WTC11 (cell line): ENCODE measurements at regions not wholly inside any gene's neighbourhood (a gene's known extent, or its start where the extent isn't known, plus 50 kb on each side); places are given as distances from the start of the nearest gene placed in this dataset.

Experiments used
- ATAC-seq: fragments of 200-7000 bp; cut with Tn5 transposase; 2 replicates; pipeline ENCODE4 v1.10.0; 2021; ENCODE audit warnings: mild to moderate bottlenecking, moderate library complexity
- CTCF ChIA-PET: fragments of 300-600 bp; sonication (Branson Sonifier 250); formaldehyde crosslinking; loops from one replicate; lab custom pipeline; 2021; ENCODE audit warnings: antibody characterized with exemption; lab: Charles Lee
- POLR2A ChIA-PET: fragments of 350-600 bp; sonication (Branson Sonifier 250); formaldehyde crosslinking; loops from one replicate; lab custom pipeline; 2021; ENCODE audit warnings: antibody characterized with exemption; lab: Charles Lee
- DNase-seq: peaks from one replicate; pipeline ENCODE4 v3.0.0; 2021; ENCODE audit warnings: low spot score
- H3K27ac Mint-ChIP-seq: 2 replicates; pipeline ENCODE4 v1.8.0; 2021; ENCODE audit warnings: mixed read lengths
- H3K27me3 Mint-ChIP-seq: 2 replicates; pipeline ENCODE4 v1.8.0; 2021; ENCODE audit warnings: low read depth, mild to moderate bottlenecking, moderate library complexity, mixed read lengths
- H3K36me3 Mint-ChIP-seq: 2 replicates; pipeline ENCODE4 v1.8.0; 2021; ENCODE audit warnings: mixed read lengths
- H3K4me1 Mint-ChIP-seq: 2 replicates; pipeline ENCODE4 v1.8.0; 2022; ENCODE audit warnings: mixed read lengths
- H3K4me3 Mint-ChIP-seq: 2 replicates; pipeline ENCODE4 v1.8.0; 2021; ENCODE audit warnings: mild to moderate bottlenecking, moderate library complexity, mixed read lengths
- H3K9me3 Mint-ChIP-seq: 2 replicates; pipeline ENCODE4 v1.8.0; 2021; ENCODE audit warnings: mixed read lengths
- ATF1 ChIP-seq: sonication (generic); formaldehyde crosslinking; IDR thresholded peaks from 2 replicates; pipeline ENCODE4 v1.8.1; 2023; ENCODE audit warnings: mild to moderate bottlenecking, moderate library complexity, missing genetic modification reagents
- CREB1 ChIP-seq: sonication (generic); formaldehyde crosslinking; IDR thresholded peaks from 2 replicates; pipeline ENCODE4 v1.8.0; 2023; ENCODE audit warnings: mild to moderate bottlenecking, missing genetic modification reagents
- CREM ChIP-seq: sonication (generic); formaldehyde crosslinking; IDR thresholded peaks from 2 replicates; pipeline ENCODE4 v1.8.1; 2022; ENCODE audit warnings: mild to moderate bottlenecking, missing genetic modification reagents, moderate library complexity
- CTCF ChIP-seq: fragments of 200-600 bp; IDR thresholded peaks from 2 replicates; pipeline ENCODE4 v1.8.0; 2022; ENCODE audit warnings: antibody characterized with exemption
- EMX1 ChIP-seq: fragments of 250-450 bp; sonication (Bioruptor Pico); IDR thresholded peaks from 2 replicates; pipeline ENCODE4 v1.8.0; 2021; ENCODE audit warnings: mild to moderate bottlenecking
- HMGA2 ChIP-seq: fragments of 250-450 bp; sonication (Bioruptor Pico); IDR thresholded peaks from 2 replicates; pipeline ENCODE4 v1.4.0; 2021; ENCODE audit warnings: mild to moderate bottlenecking, moderate library complexity
- MXD4 ChIP-seq: fragments of 250-450 bp; sonication (Bioruptor Pico); IDR thresholded peaks from 2 replicates; pipeline ENCODE4 v1.8.0; 2021; ENCODE audit warnings: mild to moderate bottlenecking, moderate library complexity, borderline replicate concordance
- MYBL2 ChIP-seq: sonication (generic); formaldehyde crosslinking; IDR thresholded peaks from 2 replicates; pipeline ENCODE4 v1.8.1; 2023; ENCODE audit warnings: mild to moderate bottlenecking, moderate library complexity, missing genetic modification reagents
- NR1H2 ChIP-seq: sonication (generic); formaldehyde crosslinking; IDR thresholded peaks from 2 replicates; pipeline ENCODE4 v1.9.0; 2021; ENCODE audit warnings: mild to moderate bottlenecking, moderate library complexity, missing genetic modification reagents
- SMAD3 ChIP-seq: sonication (generic); formaldehyde crosslinking; IDR thresholded peaks from 2 replicates; pipeline ENCODE4 v1.8.0; 2022; ENCODE audit warnings: missing genetic modification reagents, mild to moderate bottlenecking, borderline replicate concordance
- SP1 ChIP-seq: sonication (generic); formaldehyde crosslinking; conservative IDR thresholded peaks from 2 replicates; pipeline ENCODE4 v1.8.1; 2022; ENCODE audit warnings: missing genetic modification reagents
- STAT6 ChIP-seq: sonication (generic); formaldehyde crosslinking; conservative IDR thresholded peaks from 2 replicates; pipeline ENCODE4 v1.8.1; 2023; ENCODE audit warnings: mild to moderate bottlenecking, low read depth, missing genetic modification reagents, moderate library complexity
- TEAD1 ChIP-seq: sonication (generic); formaldehyde crosslinking; IDR thresholded peaks from 2 replicates; pipeline ENCODE4 v1.8.0; 2022; ENCODE audit warnings: mild to moderate bottlenecking, missing genetic modification reagents
- ZBTB21 ChIP-seq: sonication (generic); formaldehyde crosslinking; IDR thresholded peaks from 2 replicates; pipeline ENCODE4 v1.8.1; 2023; ENCODE audit warnings: mild to moderate bottlenecking, missing genetic modification reagents, borderline replicate concordance
- TF ChIP-seq, protein P1 (sequence below): sonication (generic); formaldehyde crosslinking; IDR thresholded peaks from 2 replicates; pipeline ENCODE4 v1.8.0; 2022; ENCODE audit warnings: mild to moderate bottlenecking, missing genetic modification reagents
- TF ChIP-seq, protein P2 (sequence below): sonication (generic); formaldehyde crosslinking; IDR thresholded peaks from 2 replicates; pipeline ENCODE4 v1.8.1; 2022; ENCODE audit warnings: low read depth, missing genetic modification reagents, borderline replicate concordance
- TF ChIP-seq, protein P3 (sequence below): sonication (generic); formaldehyde crosslinking; IDR thresholded peaks from 2 replicates; pipeline ENCODE4 v1.8.1; 2023; ENCODE audit warnings: mild to moderate bottlenecking, missing genetic modification reagents, moderate library complexity
- TF ChIP-seq, protein P4 (sequence below): fragments of 250-450 bp; sonication (Bioruptor Pico); conservative IDR thresholded peaks from 2 replicates; pipeline ENCODE4 v1.9.0; 2021; ENCODE audit warnings: mild to moderate bottlenecking
- TF ChIP-seq, protein P5 (sequence below): sonication (generic); formaldehyde crosslinking; IDR thresholded peaks from 2 replicates; pipeline ENCODE4 v1.8.0; 2023; ENCODE audit warnings: missing genetic modification reagents

DNA sequence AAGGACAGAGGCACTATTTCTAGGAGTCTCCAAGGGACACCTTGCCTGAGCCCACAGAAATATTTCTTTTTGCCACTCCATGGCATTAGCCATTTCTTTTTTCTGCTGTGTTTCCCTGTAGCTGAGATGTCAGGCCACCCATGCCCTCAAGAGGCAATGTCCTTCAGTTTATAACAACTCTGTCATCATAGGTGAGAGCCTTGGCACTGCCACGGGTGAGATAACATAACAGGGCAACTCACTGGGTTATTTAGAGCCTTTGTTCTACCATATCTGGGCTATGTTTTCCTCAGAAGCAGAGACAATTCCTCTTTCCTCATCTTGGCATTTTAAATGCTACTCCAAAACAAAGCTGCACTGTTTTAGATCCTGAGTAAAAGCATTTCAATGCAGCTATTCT, 99.9 kb upstream of the MAOA start (continued):
- no peak for TF ChIP-seq EMX1 (CRISPR knock-in tag)
- TF ChIP-seq, protein P1, sequence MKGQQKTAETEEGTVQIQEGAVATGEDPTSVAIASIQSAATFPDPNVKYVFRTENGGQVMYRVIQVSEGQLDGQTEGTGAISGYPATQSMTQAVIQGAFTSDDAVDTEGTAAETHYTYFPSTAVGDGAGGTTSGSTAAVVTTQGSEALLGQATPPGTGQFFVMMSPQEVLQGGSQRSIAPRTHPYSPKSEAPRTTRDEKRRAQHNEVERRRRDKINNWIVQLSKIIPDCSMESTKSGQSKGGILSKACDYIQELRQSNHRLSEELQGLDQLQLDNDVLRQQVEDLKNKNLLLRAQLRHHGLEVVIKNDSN, result no peak
- TF ChIP-seq, all 79 proteins: peak for 0

- no peak overlapping the region for H3K27ac Mint-ChIP-seq
- POLR2A ChIA-PET, result interaction anchor here (0.7 kb wide), 1 partner anchor 72 kb away, joined by 3 read pairs; no protein-coding TSS in a partner anchor
- H3K9me3 Mint-ChIP-seq, result 0 out of 2 replicates have a peak, but pooled peaks cover 6% of the 10 kb centered on the region
Measured at GRCh38 chrX:43557792-43558191, 98.3 kb upstream of the MAOA start.

DNA sequence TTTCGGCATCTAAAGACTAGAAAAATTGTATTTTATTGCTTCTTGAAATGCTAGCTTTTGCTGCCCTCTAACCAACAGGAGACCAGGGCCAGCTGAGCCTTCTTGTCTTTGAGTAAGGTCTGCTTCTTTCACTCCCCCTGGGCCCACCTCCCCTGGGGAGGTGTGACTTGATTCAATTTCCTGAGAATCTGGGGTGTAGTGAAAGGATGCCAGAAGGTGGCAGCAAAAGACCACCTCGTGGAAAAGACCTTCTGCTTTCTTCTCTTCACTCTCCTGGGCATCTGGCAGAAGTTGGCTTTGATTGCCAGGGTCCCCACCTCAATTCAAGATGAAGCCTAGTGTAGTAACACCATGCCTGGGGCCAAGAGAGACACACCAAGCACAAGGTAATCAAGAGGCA, 96.5 kb upstream of the MAOA start:
- peaks cover 3% of the 10 kb centered on the region for H3K36me3 Mint-ChIP-seq
- DNase-seq (peak; percentile 52), ATAC-seq (peak; percentile 63)
- peaks cover 27% of the 10 kb centered on the region for H3K4me1 Mint-ChIP-seq
- no peak overlapping the region for H3K4me3 Mint-ChIP-seq
- POLR2A ChIA-PET, result interaction anchor here (0.6 kb wide), 3 partner anchors 181 to 1885 kb away, joined by 3 read pairs; no protein-coding TSS in a partner anchor
- H3K27ac Mint-ChIP-seq, result no peak overlapping the region
- 0 out of 2 replicates have a peak, but pooled peaks cover 10% of the 10 kb centered on the region for H3K9me3 Mint-ChIP-seq
- TF ChIP-seq MXD4 (CRISPR knock-in tag), result no peak
- 0 out of 2 replicates have a peak, but pooled peaks have one; percentile 26 for TF ChIP-seq CTCF
- no peak for TF ChIP-seq HMGA2
- TF ChIP-seq SP1 (CRISPR knock-in tag), result no peak
- no peak for TF ChIP-seq STAT6 (CRISPR knock-in tag)
- TF ChIP-seq, protein P2, sequence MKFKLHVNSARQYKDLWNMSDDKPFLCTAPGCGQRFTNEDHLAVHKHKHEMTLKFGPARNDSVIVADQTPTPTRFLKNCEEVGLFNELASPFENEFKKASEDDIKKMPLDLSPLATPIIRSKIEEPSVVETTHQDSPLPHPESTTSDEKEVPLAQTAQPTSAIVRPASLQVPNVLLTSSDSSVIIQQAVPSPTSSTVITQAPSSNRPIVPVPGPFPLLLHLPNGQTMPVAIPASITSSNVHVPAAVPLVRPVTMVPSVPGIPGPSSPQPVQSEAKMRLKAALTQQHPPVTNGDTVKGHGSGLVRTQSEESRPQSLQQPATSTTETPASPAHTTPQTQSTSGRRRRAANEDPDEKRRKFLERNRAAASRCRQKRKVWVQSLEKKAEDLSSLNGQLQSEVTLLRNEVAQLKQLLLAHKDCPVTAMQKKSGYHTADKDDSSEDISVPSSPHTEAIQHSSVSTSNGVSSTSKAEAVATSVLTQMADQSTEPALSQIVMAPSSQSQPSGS (CRISPR knock-in tag), result no peak
- H3K27me3 Mint-ChIP-seq, result no peaks in the 10 kb centered on the region
- CTCF ChIA-PET, result interaction anchor here (0.6 to 0.7 kb wide), 6 partner anchors 8 to 837 kb away, joined by 3 to 6 read pairs (median 4); no protein-coding TSS in a partner anchor

More at GRCh38 chrX:43557792-43558191, 98.3 kb upstream of the MAOA start:
- no peak overlapping the region for H3K4me3 Mint-ChIP-seq
- no peaks in the 10 kb centered on the region for H3K27me3 Mint-ChIP-seq
- DNase-seq, result peak; percentile 21
- TF ChIP-seq ATF1 (CRISPR knock-in tag), result no peak
- TF ChIP-seq CREM (CRISPR knock-in tag), result no peak
- no peak for TF ChIP-seq TEAD1 (CRISPR knock-in tag)
- no peak for TF ChIP-seq NR1H2
- TF ChIP-seq, protein P3, sequence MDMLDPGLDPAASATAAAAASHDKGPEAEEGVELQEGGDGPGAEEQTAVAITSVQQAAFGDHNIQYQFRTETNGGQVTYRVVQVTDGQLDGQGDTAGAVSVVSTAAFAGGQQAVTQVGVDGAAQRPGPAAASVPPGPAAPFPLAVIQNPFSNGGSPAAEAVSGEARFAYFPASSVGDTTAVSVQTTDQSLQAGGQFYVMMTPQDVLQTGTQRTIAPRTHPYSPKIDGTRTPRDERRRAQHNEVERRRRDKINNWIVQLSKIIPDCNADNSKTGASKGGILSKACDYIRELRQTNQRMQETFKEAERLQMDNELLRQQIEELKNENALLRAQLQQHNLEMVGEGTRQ (CRISPR knock-in tag), result no peak
- TF ChIP-seq, protein P4, sequence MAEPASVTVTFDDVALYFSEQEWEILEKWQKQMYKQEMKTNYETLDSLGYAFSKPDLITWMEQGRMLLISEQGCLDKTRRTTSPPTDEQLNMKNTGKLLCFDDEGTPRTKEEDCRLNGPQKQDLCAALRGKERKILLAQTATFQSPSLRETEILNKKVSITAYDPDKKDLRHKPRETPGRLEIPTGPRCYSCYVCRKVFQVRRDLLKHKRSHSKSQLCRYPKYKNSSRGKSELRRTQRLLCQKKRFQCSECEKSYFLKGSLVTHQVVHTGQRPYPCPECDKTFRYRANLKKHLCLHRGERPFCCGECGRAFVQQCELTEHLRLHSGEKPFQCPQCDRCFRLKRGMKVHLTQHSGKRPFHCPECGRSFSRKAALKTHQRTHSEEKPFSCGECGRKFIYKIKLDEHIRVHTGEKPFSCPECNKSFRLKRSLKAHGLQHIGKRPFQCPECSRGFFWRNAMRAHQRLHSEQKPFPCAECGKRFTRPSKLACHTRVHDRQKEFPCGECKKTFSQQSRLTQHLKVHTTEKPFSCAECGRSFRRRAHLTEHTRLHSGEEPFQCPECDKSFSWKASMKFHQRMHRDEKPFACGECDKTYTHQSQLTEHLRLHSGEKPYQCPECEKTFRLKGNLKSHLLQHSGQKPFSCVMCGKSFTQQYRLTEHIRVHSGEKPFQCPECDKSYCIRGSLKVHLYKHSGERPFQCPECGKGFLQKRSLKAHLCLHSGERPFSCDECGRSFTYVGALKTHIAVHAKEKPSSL (CRISPR knock-in tag), result no peak
- TF ChIP-seq MYBL2 (CRISPR knock-in tag), result no peak
- TF ChIP-seq, protein P5, sequence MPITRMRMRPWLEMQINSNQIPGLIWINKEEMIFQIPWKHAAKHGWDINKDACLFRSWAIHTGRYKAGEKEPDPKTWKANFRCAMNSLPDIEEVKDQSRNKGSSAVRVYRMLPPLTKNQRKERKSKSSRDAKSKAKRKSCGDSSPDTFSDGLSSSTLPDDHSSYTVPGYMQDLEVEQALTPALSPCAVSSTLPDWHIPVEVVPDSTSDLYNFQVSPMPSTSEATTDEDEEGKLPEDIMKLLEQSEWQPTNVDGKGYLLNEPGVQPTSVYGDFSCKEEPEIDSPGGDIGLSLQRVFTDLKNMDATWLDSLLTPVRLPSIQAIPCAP (CRISPR knock-in tag), result no peak
- TF ChIP-seq SMAD3 (CRISPR knock-in tag), result no peak
- no peak for TF ChIP-seq CREB1
- TF ChIP-seq ZBTB21 (CRISPR knock-in tag), result no peak
- peaks cover 5% of the 10 kb centered on the region; the same call in 1 of the 2 replicates for H3K36me3 Mint-ChIP-seq
- peaks cover 33% of the 10 kb centered on the region for H3K4me1 Mint-ChIP-seq
- CTCF ChIA-PET, result interaction anchor here (2.5 kb wide), 1 partner anchor 208 kb away, joined by 14 read pairs; no protein-coding TSS in a partner anchor
- no peak for ATAC-seq
